ENCODE measurements at regions not wholly inside any gene's neighbourhood (a gene's known extent, or its start where the extent isn't known, plus 50 kb on each side); places are given as distances from the start of the nearest gene placed in this dataset.

DNA sequence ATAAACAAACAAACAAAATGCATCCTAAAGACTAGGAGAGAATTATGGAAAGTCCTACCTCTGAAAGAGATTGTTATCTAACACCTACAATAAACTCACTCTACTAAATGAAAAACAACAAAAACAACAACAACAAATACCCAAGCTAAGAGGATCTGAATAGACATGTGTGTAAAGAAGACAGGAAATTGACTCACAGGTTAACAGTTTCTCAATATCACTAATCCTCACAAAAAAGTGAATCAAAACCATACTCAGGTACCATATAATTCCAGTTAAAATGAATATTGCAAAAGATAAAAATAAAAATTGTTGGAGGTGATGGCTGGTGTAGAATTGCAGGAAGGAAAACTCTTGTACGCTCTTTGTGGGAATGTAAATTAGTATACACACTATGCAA, 110.4 kb upstream of the TOP3B start:
- no peak for DNase-seq

DNA sequence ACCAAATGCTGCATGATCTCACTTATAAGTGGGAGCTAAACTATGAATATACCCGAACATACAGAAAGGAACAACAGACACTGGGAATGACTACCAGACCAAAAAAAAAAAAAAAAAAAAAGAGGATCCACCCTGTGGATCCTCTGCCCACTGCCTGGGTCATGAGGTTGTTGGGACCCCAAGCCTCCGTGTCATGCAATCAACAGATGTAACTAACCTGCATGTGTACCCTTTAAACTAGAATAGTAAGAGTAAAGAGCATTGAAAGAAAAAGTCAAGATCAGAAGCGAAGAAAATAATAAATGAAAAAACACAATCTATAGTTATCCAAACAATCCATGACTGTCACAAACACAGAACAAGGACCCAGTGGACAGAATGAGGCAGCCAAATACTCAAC, 109.5 kb upstream of the TOP3B start:
- no peak for DNase-seq

DNA sequence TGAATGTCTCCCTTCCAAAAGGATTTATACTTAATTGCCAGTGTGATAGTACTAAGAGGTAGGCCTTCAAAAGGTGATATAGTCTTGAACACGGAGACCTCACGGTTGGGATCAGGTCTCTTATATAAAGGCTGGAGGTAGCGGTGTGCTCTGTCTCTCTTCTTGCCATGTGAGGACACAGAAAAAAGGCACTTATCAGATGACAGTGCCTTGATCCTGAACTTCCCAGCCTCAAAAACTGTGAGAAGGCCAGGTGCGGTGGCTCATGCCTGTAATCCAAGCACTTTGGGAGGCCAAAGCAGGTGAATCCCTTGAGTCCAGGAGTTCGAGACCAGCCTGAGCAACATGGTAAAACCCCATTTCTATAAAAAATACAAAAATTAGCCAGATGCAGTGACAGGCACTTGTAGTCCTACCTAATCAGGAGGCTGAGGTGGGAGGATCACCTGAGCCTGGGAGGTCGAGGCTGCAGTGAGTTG, 108.9 kb upstream of the TOP3B start:
- DNase-seq, result no peak

DNA sequence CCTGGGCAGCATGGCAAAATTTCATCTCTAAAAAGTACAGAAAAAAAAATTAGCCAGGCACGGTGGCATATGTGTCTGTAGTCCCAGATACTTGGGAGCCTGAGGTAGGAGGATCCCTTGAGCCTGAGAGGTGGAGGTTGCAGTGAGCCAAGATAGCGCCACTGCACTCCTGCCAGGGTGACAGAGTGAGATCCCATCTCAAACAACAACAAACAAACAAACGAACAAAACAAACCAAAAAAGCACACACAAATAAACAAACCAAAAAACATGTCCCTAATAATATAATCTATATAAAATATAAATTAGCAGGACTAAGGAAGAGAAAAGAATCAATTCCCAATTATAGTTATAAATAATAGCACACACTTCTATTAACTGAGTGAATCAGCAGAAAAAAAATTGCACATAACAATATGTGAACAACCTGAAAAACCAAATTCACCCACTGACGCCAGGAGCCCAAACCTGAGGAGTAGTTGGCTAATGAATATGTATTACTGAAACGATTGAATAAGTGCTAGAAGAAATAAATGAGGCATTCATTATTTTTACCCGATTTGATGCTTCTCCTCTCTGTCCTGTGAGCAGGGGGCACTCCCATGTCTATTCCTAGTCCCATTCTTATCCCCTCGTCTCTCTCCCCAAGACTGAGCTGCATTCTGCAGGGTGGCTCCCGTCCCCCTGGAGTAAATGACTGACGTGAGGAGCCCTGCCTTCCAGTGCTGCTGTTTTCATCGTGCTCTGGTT, 108.2 kb upstream of the TOP3B start:
- DNase-seq, result no peak

DNA sequence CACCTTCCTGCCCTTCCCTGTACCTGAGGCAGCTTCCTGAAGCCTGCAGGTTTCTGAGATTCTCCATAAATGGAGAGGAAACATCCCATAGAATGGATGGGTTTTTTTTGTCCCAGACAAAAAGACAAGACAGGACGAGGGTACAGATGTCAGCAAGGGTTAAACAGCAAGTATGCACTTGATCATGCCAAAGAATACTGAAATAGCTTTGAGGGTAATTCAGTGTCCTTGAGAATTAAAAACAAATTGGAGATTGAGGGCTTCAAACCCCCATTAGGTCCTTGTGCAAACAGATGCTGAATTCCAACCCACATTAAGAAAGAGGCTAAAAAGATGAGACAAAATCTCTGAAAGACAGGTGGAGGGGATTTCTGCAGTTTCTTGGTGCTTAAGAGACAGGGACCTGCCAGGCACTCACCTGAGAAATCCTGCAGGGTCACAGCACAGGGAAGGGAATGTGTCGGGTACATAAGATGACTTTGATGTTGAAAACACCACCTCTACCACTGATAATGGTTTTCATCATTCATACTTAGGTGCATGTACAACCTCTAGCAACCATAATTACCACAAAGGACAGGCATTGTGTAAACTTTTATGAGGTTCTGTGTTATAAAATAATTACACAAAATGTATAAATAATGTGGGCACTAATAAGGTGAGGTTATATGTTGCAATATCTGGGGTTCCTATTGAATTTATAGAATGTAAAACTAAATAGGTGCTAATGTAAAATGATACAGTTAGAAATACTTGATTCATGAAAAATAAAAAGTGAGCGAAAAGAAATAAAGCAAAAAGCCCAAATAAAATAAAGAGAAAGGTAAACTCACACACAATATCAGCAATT, 107.1 kb upstream of the TOP3B start:
- DNase-seq, result no peak

DNA sequence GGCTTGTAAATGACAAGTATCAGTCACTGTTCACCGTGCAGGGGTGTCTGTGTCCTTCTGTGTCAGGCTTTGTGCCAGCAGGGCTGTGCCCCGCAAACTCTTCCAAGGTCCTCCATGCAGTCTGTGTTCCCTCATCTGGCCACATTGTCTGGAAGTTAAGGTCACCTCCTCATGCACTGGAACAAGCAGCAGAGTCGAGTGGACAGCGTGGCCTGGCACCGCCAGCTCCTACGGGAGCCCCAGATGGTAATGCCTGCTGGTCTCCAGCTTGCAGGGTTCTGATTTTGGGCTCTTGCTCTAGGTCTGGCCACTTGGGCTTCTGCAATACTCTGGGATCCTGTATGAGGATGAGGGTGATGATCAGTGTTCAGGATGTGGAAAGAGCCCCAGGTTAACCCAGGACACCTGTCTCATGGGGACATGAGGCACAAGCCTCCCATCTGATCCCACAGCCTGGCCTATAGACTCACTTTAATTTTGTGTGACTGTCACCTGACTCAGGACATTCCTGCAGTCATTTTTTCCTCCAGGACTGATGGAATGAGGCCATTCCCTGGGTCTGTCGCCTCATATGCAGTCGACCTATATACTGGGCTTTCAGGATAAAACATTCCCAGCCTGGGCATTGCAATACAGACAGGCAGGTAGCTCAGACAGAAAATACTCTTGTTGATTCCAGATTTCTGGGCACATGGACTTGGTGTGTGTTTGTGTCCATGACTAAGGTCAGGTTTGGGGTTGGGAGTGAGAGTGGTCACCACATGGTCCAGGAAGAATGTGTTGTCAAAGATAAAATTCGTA, 106.3 kb upstream of the TOP3B start:
- DNase-seq, result no peak

DNA sequence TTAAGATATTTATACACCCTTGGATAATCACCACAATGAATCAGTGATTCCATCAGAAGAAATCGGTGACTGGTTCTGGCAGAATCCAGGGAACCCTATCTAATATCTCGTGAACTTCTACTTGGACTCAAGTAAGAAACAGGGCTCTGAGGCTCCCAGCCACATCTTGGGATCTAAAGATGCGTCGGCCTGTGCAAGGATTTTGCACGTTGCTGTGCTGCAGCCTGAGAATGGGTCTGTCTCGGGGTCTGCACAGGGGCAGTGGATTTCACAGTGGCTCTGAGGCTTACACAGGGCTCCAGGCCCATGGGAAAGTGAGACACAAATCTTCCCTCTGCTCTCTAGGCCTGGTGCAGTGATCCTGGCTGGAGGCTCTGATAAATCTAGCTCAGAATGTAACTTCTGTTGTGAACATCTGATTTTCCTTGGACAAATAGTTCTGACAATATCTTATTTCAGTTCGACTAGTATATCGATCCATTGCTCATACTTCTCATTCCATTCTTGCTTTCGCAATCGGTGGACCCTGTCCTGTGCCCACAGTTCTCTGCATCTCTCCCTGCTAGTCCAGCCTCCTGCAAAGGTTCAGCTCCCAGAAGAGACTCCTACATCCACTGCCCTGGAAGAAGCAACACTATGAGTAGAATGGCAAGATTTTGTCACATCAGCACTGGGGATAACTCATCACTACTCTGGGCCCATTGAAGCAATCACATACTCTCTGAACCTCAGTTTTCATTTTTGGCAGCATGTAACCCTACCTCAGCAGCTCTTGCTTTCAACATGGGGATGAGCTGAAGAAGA, 105.5 kb upstream of the TOP3B start:
- no peak for DNase-seq

DNA sequence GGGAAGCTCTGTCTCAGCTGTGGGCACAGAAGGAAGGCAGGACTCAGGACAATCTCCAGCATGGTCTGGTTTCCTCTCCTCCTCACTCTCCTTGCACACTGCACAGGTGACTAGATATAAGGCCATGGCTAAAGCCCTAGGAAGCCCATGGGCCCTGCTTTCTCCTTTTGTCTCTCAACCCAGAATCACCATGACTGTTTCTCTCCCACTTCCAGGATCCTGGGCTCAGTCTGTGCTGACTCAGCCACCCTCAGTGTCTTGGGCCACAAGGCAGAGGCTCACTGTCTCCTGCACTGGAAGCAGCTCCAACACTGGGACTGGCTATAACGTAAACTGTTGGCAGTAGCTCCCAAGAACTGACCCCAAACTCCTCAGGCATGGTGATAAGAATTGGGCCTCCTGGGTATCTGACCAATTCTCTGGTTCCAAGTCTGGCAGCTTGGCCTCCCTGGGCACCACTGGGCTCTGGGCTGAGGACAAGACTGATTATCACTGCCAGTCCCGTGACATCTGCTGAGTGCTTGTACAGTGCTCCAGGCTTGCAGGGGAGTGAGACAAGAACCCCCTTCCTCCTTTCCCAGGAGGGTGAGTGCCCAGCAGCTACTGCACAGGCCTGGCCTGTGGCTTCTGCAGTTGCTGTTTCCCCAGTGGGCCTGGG, 104.0 kb upstream of the TOP3B start:
- no peak for DNase-seq

DNA sequence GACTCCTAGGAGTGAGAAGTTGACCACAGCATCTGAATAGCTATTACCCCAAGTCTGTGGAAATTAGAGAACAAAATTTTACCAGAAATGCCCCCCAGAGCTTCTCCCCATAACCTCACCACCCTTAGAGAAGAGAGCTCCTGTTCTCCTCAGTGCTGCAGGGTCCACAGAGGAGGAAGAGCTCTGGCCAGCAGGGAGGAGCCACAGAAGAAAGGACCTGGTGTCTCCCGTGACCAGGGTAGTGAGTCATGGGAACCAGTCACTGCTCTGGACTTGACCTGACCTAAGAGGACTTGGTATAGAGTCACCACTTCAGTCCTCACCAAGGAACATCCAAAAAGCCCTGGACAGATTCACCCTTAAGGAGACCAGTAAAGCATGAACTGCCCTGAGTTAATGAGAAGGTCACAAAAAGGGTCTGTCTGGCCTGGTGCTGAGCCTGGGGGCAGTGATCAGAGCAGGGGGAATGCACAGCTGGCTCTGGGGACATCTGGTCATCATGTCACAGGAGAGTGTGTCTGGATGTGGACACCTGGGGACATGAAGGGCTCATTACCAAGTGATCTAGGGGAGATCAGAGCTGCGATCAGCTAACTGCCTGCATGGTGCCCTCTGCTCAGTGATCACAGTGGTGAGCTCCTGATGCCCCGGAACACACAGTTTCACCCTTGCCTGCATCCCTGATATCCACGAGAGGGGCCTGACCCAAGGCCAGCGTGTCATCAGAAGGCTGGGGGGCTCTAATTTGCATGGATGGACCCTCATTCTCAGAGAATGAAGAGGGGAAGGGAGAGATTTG, 103.3 kb upstream of the TOP3B start:
- peak; percentile 9 for DNase-seq

DNA sequence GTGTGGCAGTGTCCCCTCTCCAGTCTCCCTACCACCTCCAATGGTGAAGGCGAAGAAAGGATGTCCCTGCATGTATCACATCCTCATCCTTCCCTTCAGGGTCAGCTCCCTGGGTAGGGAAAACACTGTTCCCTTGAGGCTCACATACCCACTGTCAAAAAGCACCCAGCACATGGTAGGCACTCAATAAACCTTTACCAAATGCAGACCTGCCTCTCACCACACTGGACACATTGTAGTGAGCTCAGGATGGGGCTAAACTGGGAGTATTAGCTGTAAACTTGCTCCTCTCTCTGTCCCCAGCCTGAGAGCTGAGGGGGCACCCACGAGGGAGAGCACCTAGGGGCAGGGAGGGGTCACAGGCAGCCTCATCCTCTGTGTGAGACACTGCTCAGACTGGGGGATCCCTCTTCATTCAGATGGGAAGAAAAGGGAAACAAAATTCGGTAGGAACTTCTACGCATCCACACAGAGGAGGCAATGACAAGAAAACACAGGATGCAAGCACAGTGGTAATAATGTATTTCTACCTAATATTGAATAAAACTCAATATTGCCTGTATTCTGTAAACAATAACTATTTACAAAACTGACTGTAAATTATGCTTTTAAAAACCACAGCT, 101.6 kb upstream of the TOP3B start:
- no peak for DNase-seq

DNA sequence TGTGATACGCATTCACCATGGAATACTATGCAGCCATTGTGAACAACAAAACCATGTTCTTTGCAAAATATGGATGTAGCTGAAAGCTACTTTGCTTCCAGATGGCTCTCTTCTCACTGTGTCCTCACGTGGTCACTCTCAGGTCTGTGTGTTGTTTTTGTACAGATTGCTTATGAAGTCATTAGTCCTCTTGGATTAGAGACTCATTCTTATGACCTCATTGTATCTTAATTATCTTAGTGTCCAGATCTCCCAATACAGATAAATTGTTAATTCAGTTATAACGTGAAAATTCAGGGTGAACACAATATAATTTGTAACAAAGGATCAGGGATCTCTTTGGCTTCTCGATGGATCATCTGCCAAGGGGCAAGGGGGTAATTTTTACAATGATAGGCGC, 100.4 kb upstream of the TOP3B start:
- DNase-seq, result no peak

DNA sequence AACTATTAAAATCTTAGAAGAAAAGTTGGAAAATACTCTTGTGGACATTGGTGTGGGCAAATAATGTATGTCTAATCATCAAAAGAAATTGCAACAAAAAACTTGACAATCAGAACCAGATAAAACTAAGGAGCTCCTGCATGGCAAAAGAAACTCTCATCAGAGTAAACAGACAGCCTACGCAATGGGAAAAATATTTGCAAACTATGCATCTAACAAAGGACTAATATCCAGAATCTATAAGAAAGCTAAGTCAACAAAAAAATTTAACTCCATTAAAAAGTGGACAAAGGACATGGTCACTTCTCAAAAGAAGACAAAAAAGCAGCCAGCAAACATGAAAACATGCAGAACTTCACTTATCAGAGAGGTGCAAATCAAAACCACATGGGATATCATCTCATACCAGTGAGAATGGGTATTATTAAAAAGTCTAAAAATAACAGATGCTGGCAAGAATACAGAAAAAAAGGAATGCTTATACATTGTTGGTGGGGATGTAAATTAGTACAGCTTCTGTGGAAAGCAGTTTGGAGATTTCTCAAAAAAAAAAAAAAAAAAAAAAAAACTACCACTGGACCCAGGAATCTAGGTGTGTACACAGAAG, 99.7 kb upstream of the TOP3B start:
- DNase-seq, result no peak

DNA sequence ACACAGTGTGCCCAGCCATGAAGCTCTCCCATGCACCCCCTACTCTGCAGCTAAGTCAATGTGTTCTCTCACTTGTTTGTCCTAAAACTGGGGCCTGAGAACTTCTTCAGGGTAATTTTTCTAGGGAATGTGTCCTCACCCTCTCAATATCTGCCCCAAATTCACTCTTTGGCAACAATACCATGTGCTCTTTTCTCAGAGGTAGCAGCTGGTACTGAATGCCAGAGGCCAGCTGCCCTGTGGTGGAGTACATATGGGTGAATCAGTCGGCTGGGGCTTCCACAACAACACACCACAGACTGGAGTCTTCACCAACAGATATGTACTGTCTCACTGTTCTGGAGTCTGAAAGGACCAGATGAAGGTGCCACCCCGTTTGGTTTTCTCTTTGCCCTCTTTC, 97.7 kb upstream of the TOP3B start:
- no peak for DNase-seq

DNA sequence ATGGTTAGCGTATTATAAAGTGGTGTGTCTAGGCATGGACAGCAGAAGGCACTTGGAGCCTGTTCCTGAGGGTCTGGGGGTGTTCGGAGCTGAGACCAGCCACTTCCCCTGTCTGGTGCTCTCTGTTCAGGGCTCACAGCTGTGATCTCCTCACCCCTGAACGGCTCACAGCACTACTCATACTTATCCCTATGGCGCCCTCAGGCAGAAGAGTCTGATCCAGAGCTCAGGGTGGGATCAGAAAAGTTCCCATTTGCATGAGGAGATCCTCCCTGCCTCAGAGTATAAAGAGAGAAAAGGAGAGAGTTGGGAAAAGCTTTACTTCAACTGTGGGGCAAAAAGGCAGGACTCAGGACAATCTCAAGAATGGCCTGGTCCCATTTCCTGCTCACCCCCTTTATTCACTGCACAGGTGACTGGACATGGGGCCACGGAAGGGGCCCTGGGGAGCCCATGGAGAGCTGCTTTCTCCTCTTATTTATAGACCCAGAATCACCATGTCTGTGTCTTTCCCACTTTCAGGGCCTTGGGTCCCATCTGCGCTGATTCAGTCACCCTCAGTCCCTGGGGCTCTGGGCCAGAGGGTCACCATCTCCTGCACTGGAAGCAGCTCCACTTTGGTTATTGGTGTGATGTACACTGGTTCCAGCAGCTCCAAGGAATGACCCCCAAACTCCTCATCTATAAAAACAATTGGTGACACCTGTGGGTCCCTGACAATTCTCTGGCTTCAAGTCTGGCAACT, 97.0 kb upstream of the TOP3B start:
- DNase-seq, result no peak

DNA sequence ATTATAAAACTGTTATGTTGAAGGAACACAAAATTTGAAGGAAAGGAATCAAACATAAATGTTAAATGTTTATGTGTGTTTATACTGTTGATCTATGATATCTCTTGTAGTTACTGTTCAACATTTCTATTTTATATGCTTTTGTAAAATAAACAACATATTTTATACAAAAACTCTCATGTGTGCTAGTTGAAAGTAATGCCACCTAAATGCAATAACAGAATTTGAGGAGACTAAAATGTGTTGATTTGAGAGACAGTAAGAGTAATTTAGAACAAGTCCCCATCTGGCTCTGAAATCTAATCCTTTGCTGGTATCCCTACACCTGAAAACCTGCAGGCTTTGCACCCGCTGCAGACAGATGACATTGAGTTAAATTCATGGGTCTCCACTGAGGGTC, 95.7 kb upstream of the TOP3B start:
- DNase-seq, result no peak

DNA sequence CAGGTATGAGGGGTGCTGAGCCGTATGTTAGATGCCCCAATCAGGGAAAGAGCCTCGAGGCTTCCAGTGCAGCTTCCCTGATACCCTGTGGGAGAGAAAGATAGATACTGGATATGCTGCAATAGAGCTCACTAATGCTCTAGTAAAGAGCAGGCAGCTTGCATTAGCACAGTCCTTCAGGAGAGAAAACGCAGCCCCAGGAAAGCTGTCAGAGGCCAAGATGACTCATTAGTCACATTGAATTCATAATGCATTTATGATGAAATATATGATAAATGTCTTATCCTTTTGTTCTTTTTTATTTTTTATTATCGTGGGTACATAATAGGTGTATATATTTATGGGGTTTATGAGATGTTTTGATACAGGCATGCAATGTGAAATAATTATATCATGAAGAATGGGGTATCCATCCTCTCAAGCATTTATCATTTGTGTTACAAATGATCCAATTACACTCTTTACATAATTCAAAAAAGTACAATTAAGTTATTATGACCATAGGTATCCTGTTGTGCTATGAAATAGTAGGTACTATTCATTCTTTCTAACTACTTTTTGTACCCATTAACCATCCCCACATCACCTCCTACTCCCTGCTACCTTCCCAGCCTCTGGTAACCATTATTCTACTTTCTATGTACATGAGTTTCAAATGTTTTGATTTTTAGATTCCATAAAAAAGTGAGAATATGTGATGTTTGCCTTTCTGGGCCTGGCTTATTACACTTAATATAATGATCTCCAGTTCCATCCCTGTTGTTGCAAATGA, 94.5 kb upstream of the TOP3B start:
- DNase-seq, result no peak

DNA sequence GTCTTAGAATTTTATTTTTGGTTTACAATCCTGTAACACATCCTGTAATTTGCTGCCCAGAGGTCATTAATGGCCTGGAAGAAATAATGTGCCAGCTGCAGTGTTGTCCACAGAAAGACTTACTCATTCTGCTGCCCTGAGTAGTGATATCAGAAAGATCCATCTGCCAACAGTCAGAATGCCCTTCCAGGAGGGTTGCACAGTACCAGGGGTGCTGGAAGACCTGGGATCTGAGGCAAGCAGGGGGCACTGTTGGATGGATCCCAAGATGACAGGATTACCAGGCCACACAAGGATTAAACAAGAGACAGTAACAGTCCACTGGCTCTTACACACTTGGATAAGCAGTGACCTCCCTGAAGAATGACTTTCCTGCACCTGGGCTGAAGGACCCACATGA, 93.8 kb upstream of the TOP3B start:
- no peak for DNase-seq
